Activated T-cell treated with anti-CD3 and anti-CD28 coated beads for 1 hour (primary cell): ENCODE measurements at regions not wholly inside any gene's neighbourhood (a gene's known extent, or its start where the extent isn't known, plus 50 kb on each side); places are given as distances from the start of the nearest gene placed in this dataset.

Experiments
- DNase-seq: peaks from one replicate; pipeline ENCODE4 v3.0.0-alpha.2; 2020; ENCODE audit warnings: low read depth

DNA sequence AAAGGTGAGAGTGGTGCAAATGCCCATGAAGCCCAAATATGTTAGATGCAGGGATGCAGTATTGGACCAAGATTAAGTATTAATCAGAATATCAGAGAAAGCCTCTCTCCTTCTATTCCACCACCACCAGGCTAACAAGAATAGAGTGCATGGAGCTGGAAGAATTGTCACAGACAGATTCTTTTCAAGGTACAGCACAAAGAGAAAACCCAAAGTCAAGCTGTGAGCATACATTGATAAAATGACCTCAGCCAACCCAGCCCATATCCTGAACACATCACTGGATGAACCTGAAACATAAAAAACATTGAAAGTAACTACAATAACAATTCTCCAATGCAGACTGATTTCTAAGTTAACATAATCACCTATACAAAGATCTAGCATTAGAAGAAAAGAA, 445.7 kb upstream of the NETO1 start:
- DNase-seq: no peak

DNA sequence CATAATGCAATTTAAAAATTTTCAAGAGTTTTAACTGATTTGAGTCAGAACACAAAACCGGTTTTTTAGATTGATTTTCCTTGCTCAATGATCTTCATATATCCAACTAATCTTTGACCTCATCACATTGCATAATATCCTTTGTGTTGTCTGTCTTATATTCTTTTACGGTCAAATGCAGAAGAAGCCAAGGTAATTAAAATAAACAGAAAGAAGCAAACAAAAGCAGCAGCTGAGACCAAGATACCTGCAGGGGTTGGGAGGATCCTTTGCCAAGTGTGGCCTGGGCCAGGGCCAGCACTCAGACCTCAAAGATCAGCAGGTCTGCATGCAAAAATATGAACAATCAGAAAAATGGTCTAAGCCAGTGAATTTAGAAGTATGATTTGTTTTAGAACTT, 428.9 kb upstream of the NETO1 start:
- DNase-seq: no peak

DNA sequence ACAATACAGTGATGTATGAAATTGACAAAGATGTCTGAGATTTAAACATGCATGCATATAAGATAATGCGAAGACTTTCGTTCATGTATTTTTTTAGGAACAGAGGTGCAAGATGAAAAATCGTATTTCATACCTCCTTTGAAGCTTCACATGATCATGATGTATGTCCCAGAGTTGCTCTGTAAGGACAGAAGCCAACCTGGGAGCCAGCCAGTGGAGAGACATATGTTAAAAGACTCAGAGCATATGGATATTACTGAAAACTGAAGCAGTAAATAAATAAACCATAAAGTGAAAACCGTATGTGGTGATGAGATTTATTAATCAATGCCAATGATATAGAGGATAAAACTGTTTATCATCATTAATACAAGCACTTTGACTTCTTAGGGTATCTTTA, 424.4 kb upstream of the NETO1 start:
- DNase-seq: no peak

DNA sequence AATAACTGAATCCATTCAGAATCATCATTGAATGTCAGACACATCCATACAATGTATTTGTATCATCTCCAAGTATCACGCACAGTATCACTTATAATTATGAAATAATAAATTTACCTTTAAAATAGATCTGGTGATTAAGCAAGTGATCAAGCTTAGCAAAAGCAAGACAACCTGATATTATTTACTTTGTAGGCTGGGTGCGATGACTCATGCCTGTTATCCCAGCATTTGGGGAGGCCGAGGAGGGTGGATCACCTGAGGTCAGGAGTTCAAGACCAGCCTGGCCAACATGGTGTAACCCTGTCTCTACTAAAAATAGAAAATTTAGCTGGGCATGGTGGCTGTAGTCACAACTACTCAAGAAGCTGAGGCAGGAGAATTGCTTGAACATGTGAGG, 421.0 kb upstream of the NETO1 start:
- DNase-seq: no peak

DNA sequence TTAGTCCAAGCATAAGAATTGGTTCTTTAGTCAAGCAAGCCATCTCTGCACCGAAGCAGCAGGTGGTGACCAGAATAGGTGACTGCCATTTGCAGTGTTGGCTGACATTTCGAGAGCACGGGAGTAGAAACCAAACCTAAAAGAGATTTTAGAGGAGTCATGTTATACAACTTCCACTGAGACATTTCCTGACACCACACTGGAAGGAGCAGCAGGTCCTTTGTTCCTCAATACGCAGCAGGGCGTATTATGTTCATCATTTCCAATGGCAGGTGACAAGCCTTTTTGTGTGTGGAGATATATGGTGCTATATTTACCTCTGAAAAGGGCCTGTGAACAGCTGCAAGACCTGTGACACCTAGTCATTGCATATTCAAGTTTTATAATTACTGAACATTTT, 418.8 kb upstream of the NETO1 start:
- no peak for DNase-seq

DNA sequence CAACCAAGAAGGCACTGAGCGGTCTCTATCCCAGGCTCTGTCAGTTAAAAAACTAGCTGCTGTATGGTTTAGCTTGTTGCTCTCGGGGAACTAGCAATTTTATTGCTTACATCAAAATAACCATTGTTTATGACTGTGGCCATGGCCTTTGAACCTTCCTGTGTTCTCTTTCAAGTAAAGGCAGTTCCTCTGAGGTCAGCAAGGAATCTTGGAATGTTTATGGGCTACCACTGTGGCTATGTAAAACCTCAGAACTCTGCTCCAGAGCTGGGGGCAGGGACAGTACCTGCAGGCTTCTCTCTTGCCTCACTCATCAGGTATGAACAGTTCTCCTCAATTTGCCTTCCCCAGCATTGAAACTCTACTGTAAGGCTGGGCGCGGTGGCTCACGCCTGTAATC, 416.0 kb upstream of the NETO1 start:
- no peak for DNase-seq

DNA sequence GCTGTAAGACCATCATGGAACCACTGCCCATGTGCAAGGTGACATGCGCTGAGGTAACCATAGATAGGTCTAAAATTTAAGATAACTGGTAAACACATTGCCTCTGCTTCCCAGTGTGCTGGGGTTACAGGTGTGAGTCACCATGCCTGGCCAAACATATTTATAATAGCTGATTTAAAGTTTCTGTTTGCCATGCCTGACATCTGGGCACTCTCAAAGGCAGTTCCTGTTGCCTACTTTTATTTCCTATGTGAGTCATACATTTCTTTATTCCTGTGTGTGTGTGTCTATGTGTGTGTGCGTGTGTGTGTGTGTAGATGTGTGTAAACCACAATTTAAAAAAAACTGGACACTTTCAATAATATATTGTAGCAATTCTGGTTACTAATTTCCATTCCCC, 415.2 kb upstream of the NETO1 start:
- no peak for DNase-seq

DNA sequence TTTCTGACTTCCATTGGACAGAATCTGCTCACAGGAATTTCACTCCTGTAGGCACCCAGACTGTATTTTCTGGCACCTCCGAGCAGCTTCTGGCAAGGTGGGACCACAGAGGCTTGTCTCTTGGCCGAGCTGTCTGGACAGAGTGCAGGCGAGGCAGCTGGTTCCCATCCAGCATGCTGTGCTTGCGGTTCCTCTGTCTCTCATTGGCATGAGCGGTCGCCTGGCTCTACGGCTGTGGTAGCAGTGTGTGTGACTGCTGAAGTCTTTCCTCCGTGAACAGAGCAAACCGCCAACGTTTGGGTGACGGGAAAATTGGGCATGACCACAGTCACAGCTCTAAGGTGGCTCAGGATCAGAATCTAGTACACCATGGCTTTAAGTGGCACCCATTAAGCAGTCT, 411.7 kb upstream of the NETO1 start:
- DNase-seq: no peak

DNA sequence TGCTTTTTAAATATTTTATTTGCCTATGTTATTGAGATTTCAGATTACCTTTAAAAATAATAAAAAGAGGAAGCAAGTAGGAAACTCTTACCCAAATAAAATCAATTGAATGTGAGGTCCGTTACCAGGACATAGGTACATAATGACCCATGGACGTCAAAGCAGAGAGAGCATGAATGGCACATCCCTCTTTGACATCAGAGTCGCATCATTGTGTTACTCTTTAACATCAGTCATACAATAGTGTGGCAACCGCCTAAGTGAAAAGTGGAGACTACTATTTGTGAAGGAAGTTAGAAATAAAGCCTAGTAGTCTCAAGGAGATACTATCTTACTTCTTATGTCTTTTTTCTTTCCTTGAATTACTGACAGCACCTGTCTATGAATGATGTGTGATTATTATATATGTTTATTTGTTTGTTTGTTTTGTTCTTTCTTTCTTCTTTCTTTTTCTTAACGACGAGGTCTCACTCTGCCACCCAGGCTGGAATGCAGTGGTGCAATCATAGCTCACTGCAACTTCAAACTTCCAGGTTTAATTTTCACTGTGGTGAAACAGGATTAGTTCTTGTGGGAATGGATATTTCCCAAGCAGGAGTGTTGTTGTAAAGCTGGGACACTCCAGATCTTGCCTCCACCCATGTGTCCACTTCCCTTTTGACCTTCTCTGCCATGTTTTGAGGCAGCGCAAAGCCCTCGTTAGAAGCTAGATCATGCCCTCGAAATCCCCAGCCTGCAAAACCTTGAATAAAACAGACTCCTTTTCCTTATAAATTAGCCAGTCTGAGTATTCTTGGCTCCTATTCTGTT, 407.2 kb upstream of the NETO1 start:
- no peak for DNase-seq

DNA sequence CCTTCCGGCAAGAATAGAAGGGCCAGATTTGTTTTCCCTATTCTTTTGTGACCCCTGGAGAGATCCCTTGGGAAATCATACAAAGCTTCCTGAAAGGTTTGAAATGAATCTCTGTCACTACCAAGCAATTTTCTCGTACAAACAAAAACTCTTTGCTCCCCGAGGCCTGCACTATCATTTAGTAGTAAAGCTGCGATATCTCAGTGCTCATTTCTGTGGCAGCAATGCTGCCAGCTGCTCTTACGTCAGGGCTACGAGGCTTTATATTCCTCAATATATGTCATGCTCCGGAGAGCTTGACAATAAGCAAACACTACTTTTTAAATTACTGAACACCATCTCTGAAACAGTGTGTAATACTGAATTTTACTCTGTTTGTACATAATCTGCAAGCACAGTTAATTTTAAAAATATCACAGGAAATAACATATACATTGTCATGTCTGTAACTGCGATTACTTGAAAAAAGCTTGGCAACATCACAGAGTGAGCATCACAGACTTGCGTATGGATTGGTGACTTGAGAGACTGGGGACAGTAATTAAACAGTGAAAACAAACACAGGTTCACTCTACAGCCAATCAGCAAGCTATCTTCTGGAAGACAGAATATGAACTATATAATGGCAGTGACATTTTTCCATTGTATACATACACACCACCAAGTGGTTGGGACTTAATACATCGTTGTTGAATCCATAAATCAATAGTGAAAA, 403.3 kb upstream of the NETO1 start:
- DNase-seq: no peak

DNA sequence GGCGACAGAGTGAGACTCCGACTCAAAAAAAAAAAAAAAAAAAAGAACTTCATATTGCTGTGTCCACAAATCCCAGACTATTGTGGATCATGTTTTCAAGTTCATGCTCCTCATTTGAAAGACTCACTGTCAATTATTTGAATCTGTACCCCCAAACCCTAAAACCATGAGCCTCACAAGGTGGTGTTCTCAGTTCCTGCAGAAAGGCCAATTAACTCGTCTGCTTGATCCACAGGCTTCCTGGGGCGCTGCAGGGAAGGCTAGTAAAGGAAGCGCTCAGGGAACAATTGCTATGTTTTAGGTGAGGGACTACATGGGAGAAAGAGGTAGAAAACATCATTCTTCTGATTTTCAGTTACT, 396.8 kb upstream of the NETO1 start:
- DNase-seq: no peak

DNA sequence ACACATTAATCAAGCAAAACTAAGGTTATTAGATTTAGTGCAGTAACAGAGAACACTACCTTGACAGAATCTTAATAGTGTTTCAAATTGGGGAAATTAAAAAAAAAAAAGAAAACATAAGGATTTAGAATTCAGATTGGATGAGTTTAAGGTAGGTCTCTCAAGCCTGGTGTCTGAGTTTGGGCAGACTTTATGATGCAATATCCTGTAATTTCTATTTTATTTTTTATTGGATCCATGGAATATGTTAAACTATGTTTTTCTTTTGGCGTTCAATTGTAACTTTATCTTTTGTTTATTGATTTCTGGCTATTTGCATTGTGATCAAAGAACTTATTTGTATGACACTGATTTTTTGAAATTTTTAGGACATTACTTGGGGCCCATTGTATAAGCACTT, 394.1 kb upstream of the NETO1 start:
- DNase-seq: no peak

DNA sequence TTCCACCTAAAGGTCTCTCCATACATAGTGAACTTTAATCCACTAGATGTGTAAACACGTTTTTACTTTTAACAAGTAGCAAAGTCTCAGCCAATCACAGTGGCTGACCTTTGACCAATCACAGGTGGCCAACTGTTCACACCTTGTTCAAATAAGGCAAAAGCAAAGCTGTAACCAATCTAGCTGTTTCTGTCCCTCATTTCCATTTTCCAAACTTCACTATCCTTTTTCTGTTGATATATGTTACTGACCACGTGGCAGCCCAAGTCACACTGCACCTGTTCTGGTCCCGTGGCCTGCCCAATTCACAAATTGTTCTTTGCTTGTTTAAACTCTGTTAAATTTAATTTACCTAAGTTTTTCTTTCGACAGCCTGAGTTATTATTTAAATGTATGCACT, 393.5 kb upstream of the NETO1 start:
- DNase-seq: no peak

DNA sequence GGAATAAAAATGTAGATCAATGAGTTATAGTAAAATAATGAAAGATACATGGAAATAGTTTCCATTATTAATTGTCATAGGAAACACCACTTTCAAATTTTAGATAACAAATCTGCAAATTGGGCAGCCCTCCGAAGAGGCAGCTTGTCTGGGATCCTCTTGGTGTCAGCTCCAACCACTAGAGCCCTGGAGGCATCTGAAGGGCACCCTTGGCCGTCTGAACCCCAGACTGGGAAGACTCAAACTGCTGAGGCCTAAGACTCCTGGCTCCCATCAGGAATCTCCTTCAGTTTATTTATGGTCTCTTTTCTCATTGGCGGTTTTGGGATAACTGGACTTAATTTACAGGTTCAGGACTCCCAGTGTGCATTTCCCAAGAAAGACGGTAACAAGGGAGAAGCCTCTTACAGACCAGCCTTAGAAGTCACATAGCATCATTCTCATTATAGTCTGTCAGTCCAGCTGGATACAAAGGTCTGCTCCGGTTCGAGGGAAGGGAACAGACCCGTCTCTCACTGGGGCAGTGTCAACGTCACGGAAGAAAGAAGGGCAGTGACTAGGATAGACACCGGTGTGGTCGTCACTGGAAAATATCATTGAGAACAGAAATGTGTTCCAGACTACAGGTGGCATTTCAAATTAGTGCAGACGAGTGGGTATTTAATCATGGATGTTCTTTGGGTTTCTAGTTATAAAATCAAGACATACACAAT, 390.7 kb upstream of the NETO1 start:
- DNase-seq: no peak

DNA sequence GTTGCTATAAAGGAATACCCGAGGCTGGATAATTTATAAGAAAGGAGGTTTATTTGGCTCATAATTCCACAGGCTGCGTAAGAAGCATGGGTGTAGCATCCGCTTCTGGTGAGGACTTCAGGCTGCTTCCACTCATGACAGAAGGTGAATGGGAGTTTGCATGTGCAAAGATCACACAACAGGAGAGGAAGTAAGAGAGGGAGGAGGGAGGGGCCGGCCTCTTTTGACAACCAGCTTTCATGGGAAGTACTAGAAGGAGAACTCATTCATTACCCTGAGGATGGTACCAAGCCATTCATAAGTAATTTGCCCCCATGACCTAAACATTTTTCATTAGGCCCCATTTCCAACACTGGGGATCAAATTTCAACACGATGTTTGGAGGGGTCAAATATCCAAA, 386.8 kb upstream of the NETO1 start:
- DNase-seq: no peak

DNA sequence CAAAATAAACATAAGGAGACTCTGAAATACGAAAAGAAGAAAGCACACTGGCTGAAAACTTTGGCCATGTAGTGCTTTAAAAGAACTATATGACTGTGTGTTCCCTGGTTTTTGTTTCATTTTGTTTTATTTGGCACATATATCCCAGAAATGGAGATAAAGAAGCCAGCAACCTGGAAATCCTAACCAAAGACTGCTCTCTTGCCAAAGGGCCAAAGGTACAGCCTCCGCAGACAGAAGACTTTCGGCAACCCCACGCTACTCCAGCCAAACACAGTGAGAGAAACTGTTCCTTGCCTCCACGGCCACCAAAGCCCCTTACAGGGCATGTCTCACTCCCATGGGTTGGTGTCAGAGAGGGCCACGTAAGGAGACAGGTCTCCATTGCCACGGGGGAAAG, 381.2 kb upstream of the NETO1 start:
- no peak for DNase-seq

DNA sequence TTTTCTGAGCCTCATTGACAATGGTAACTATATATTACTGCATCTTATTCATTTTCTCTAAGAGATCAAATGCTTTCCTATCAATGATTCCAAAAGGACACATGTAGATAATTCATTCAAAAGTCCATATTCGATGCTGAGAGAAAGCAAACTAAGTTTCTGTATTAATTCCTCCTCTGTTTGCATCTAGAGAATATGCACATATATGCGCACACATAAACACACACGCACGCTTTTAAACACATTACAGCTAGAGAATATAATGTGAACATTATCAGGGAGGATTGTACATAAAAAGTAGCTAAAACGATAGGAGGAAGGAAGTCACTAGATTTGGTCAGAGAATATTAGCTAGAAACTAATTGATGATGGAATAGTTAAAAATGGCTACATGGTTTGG, 379.0 kb upstream of the NETO1 start:
- DNase-seq: no peak

DNA sequence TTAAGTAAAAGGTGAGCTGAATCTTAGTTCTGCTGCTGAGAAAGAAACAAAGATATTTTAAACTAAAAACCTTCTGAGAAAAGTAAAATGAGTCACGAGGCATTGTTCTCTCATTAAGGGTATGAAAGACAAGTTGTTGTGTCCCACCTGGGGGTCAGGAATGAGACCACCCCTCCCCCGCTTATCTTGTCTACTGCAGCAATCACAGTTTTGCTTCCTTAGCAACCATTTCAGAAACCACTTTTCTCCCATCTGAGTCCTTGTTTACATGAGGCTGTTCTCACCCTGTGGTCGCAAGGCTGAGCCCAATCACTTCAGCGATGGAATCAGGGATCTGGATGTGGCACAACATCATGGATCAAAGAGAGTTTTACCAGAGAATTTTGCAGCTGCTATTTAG, 377.6 kb upstream of the NETO1 start:
- DNase-seq: no peak

DNA sequence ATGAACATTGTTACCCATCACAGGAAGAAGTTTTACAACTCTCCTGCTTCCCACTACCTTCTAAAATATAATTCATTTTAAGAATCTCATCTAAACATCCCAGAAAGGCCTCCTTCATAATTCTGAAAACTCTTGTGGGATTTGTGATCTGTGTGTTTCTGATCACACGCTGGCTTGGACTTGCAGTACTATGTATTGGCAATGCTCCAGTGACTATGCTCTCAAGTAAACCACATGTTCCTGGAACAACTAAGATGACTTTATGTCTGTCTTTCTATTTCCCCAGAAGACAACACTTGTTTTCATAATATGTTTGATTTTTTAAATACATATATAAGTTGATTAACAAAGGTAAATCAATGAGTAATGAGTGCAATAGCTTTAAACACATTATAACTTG, 376.6 kb upstream of the NETO1 start:
- no peak for DNase-seq

DNA sequence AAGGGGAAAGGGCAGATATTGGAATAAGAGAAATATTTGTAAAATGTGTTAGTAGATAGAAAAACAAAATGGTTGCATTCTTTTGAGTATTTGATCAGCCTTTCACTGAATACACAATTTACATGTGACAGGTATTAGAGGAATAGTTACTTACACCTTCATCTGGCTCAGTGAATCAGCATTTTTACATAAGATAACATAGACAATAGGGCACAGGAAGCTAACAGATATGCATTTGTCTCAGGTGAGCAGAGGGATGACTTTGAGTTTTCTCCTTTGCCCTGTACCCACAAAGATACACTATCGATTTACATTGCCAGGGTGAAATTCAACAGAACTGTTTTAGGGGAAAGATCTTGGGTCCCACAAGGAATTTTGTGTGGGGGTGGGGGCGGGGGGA, 373.1 kb upstream of the NETO1 start:
- no peak for DNase-seq

DNA sequence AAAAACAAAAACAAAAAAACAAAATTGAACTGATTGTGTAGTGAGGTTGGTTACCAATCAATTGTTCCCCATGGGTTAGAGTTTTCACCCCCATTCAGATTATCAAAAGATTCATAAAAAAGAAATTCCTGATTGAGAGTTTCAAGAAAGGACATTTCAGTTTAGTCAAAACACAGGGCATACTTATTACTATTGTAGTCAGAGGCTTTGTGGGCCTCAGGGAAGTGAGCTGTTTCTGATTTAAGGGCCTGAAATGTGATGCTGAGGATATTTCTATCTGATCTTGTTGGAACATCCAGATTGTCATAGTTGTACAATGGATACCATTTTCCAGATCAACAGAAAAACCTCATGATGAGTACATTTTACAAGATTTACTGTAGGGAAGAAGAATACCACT, 368.1 kb upstream of the NETO1 start:
- DNase-seq: no peak

DNA sequence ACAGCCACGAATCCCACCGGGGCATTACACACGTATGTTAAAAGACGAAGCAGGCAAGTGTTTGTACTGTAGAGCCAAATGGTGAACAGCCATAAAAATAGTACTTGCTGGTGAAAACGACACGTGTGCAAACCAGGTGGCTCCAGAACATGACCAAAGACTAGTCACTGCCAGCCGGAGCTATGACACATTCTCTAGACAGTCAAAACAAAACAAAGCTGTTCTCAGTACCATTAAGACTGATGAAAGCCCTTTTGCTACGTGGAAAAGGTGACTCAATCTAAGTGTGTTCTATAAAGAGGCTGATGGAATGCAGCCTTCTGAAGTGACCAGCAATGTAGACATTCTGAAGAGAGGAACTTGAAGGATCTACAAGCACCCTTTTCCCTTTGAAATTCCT, 367.7 kb upstream of the NETO1 start:
- no peak for DNase-seq

DNA sequence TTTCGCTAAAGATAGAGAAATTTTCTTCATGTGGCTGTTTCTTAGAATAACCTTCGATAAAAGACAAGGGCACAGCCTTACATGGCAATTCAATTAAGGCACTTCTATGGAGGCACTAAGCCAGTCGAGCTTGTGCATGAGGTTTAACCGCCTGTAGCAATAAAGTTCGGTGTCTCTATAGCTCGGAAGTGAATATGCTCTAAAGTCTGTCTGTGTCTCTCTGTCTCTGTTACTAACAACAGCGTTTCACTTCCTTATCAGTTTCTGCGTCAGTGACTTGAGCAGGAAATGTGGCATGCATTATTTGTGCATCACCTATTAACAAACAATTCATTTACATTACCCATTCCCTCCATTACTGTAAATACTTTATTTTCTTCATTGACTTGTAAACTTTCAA, 365.1 kb upstream of the NETO1 start:
- no peak for DNase-seq
